PFSK-1 (cell line): ENCODE measurements at regions not wholly inside any gene's neighbourhood (a gene's known extent, or its start where the extent isn't known, plus 50 kb on each side); places are given as distances from the start of the nearest gene placed in this dataset.

Experiments used
- POLR2AphosphoS5 ChIP-seq: IDR thresholded peaks from 2 replicates; pipeline ENCODE4 v1.6.1; 2012; ENCODE audit warnings: low read depth, mild to moderate bottlenecking, control low read depth, low read length, moderate library complexity
- SIN3A ChIP-seq: IDR thresholded peaks from 2 replicates; pipeline ENCODE4 v1.6.1; 2012; ENCODE audit warnings: mild to moderate bottlenecking, low read length, moderate library complexity, borderline replicate concordance; ENCODE audit not compliant: insufficient read depth
- TAF1 ChIP-seq: IDR thresholded peaks from 2 replicates; pipeline ENCODE4 v1.6.1; 2012; ENCODE audit warnings: low read length, control low read depth, borderline replicate concordance; ENCODE audit not compliant: insufficient read depth

GRCh38 chr10:83937161-83937560 lies 202.1 kb upstream of the GHITM start:
- no peak for TF ChIP-seq SIN3A
- no peak for TF ChIP-seq POLR2AphosphoS5
- TF ChIP-seq TAF1, result no peak
